Middle frontal gyrus (tissue), 1 donor: ENCODE measurements at regions not wholly inside any gene's neighbourhood (a gene's known extent, or its start where the extent isn't known, plus 50 kb on each side); places are given as distances from the start of the nearest gene placed in this dataset.

Source experiments
- DNase-seq: peaks from one replicate; pipeline ENCODE4 v3.0.0-alpha.2; 2015; ENCODE audit warnings: low spot score; ENCODE audit errors: extremely low spot score

DNA sequence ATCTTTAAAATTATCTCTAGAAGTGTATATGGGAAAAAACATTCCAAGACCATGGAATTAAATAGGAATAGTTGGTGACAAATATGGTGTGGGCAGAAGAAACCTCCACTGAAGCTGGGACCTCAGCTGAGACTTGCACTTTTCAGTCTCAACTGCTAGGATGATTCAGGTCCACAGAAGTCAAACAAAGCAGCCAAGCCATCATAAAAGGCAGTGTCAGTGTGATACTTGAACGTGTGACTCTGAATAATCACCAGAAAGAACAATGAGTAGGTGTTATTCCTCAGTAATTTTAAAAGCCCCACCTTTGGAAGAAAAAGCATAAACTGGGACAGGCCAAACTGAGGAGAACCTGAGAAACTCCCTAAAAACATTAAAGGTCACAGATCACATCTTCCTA lies 90.7 kb downstream of the ZNF281 start:
- no peak for DNase-seq

DNA sequence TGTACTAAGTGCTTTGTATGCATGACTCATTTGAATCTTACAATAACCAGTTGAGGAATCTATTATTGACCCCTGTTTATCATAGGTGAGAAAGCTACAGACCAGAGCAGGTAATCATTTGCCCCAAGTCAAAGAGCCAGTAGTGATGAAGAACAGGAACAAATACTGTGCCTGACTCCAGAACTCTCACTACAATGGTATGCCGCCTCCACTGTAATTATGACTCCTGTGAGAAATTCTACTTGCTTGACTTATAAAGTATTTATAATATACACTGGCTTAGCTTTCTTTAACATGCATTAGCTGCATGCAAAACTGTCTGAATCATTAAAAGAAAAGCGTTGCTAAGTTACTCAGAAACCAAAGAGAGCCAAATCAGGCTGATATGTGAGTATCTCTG lies 92.6 kb downstream of the ZNF281 start:
- no peak for DNase-seq

DNA sequence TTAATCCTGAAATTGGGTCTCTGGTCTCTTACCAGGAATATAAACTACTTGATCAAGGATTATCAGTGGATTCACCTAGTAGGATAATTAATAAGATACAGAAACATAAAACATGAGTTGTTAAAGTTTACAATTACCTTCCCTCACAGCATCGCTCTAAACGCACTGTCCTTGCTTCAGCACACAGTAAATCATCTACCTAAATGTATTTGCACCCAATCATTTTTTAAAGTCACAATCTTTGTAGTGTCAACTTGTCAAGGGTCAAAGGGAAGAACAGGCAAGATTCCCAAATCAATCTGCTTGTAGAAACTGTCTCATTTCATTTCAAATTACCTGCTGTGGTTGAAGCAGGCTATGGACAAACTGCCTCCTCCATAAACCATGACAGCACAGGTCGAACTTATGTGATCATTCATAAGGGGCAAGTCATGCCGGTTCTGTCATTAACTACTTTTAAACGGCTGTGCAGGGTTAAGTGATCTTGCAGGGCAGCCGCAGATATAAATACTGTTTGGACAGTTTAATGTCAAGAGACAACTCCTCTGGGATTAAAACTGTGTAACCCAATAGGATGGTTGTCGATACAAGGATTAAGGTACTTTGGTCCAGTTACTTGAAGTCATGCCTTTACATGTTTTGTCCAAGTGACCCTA lies 93.6 kb downstream of the ZNF281 start:
- no peak for DNase-seq

DNA sequence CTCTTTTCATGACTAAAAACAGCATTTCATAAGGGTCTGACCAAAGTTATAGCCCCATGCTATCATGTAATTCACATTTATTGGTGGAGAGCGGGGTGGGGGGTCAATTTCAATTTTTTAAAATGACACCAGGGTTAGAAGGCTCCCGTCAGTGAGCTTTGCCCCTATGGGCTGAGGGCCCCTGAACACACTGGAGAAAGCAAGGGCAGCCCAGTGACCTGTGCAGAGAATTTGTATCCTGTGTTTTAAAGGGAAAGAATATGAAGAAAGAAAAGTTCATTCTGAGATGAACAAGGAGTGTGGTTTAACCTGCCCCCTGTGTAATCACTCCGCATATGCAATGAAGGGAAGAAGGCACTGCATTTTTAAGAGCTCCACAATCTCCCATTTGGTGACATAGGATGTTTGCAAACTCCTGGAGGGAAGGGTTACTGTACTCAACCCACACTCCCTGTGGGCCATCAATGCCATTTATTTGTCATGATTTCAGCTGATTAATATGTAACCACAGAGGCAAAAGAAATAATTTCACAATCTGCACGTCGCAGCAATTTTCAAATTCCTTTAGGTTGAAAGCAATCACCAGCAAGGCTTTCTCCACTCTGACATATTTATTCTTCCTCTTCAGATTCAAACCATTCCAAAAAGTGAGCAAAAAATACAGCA lies 95.6 kb downstream of the ZNF281 start:
- DNase-seq: no peak

DNA sequence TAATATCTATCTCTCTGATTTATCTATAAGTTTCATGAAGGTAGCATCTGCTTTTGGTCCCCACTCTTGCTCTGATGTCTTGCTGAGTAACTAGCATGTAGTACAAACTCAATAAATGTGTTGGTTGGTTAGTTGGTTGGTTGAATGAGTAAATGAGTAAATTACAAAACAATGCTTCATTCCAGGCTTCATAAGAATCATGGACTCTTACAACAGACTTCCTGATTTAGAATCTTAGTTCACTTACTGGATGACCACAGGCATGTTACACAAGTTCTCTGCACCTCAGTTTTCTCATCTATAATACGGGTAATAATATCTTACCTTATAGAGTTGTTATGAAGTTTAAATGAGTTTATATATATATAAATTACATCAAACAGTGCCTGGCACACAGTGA lies 98.6 kb downstream of the ZNF281 start:
- DNase-seq: no peak

DNA sequence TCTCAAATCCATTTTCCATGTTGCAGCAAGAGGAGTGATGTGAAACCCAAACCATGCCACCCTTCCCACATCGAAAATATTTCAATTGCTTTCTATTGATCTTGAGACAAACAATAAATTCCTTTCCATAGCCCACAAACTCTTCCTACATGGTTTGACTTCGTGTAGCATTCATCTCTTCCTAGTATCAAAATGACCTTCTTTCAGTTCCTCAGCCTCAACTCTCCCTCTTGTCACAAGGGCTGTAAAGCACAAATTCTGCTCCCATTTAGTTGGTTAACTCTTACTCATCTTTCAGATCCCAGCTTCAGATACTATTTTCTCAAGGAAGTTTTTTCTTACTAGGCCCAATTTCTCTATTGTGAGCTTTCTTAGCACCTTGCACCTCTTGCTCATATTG lies 99.0 kb downstream of the ZNF281 start:
- DNase-seq: no peak

DNA sequence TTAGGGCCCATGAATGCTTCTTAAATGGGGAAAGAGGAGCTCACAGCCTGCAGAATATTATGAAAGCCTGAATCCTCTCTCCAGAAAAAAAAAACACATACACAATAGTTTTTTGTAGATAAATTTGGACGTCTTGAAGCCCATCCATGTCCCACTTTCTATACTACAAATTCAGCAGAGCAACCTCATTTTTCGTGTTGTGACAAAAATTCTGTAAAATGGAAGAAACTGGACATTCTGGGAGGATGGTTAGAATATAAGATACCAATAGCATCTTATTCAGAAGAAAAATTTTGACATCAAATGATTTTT lies 102.1 kb downstream of the ZNF281 start:
- no peak for DNase-seq

DNA sequence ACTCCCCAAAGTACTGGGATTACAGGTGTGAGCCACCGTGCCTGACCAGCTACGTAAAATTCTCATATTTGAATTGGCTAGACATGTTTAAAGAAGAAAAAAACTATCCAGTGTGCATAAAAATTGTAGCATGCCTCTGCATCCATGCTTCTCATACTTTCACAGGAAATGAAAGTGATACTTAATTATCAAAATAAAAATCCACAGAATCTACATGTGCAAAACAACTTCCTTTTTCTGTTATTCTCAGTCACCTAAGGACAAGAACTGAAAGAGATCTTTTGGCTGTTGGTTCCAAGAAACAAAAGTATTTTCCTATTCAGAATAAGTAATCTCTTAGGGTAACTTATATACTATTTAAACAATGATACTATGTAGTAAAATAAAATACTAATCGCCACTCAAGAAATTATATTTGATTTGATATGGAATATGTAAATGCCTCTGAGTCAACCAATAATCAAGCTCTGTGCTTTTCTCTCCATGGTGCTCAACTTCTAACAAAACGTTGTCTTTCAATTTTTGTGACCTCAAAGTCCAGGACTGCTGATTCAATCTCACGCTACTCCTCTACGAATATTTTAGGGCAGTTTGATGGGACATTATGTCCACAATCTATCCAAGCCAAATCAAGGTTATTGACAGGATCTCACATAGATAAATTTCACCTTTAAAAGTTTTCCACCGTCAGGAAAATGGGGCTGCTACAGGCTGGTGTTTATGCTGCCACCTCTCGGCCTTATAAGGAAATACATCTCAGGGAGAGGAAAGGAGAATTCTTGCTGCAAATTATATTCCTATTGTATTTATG lies 102.7 kb downstream of the ZNF281 start:
- no peak for DNase-seq

DNA sequence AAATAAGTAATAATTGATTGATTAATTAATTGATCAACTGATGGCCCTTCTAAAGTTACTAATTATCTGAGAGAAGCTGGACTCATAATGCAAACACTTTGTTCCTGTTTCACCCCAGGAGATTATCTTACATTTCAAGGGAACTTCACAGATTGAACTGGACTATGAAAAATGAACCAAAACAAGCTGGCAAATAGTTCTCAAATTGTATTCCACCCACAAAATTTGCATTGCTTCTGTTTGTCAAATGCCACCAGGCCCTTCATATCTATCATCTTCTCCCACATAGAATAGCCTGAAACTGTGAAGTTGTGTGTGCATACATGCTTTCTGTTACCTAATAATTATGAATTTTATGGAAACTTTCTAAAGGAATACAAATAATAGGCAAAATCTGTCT lies 104.0 kb downstream of the ZNF281 start:
- no peak for DNase-seq

DNA sequence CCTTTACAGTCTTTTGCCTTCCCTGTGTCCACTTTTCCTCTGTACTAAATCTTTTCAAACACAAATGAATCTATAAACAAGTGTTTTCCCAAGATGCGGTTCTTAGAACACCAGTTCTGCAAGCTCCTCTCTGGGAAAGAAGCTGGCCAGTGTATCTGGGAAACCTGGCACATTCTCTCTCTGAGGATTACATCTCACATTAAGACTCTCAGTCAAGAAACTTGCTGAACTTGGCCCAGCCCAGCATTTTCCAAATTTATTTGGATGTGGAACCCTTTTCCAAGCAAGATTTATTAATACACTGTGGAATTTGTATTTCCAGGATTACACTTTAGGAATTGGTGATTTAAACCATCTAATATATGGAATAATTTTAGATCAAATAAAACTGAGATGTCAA lies 105.7 kb downstream of the ZNF281 start:
- DNase-seq: no peak

DNA sequence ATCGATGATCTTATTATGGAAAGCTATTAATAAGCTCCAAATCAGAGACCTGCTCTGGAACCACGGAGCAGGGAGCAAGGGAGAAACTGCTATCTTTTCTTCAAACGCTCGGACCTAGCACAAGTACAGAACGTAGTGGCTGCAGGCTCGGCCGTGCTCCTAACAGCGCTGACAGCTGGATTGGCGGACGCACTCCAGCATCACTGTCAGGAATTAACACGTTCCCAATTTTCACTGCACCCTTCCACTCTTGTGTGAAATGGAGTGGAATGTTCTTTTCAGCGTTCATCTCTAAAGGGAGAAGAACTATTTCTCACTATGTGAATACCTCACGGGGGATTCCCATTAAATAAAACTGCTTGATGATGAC lies 106.9 kb downstream of the ZNF281 start:
- no peak for DNase-seq

DNA sequence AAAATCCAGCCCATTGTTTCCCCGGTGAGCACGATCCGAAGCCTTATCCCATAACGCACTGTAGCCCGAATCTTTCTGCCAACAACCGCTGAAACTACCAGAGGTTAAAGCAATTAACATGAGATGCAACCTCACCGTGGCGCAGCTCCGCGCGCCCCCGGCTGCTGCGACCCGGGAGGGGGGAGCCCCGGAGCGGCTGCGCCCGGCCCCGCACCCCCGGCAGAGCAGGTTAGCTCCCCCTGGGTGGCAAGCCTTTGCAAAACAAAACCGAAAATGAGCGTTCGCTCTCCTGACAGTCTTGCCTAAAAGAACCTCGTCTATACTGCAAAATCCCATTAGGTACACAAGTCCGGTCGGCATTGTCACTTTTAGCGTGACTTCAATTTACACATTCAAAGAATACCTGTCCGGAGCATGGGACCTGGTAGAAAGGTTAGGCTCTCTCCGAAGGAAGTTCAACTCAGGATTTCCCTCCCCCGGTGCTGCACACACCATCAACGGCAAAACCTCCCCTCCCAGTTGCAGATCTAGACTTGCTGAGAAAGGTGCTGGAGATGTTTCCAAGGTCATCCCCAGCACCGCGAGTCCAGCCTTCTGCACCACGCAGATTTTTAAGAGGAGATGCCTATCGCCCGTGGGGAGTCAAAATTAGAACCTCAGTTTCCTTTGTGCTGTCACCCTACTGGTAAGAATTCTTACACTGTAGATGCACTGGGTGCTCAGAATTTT lies 107.5 kb downstream of the ZNF281 start:
- DNase-seq: no peak

DNA sequence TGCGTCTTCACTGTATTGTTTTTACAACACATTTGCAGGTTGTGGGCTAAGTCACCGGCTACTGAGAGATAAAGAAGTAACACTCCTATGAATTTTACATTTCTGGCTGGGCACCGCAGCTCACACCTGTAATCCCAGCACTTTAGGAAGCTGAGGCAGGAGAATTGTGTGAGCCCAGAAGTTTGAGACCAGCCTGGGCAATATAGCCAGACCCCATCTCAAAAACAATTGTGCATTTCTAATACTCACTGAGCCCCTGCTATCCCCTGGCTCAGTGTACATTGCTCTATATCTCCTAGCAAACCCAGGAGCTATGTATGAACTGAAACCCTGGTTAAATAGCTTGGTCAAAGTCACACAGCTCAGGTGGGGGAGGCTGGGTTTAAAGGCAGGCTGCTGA lies 108.7 kb downstream of the ZNF281 start:
- no peak for DNase-seq

DNA sequence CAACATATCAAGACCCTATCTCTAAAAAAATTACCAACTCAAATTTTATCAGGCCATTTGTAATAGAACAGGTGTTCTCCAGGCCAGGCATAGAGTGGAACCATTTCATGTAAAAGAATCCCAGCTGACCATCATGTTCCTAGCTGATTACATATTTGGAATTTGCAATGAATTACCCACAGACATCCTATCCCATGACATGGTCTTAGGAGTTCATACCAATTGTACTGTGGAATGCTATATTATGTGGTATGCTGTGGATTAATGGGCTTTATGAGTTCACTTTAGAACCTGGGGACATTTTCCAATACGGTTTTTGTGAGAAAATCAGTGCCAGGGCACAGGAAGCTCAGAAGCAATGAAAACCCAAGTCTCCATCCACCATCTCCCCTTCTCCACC lies 110.3 kb downstream of the ZNF281 start:
- DNase-seq: no peak

DNA sequence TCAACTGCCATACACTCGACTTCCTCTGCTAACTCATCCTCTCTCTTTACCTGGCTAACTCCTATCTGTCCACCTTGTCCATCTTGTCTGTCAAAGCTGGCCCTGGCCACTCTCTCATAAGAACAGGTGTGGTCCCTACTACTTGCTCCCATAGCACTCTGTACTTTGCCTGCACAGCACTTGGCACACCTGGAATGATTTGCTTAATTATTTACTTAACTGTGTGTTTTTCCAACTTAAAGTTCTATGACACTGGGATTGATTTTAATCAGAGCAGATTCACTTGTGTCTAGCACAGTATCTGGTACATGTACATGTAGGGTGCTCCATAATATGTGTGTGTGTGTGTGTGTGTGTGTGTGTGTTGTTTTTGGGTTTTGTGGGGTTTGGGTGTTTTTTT lies 111.6 kb downstream of the ZNF281 start:
- no peak for DNase-seq

DNA sequence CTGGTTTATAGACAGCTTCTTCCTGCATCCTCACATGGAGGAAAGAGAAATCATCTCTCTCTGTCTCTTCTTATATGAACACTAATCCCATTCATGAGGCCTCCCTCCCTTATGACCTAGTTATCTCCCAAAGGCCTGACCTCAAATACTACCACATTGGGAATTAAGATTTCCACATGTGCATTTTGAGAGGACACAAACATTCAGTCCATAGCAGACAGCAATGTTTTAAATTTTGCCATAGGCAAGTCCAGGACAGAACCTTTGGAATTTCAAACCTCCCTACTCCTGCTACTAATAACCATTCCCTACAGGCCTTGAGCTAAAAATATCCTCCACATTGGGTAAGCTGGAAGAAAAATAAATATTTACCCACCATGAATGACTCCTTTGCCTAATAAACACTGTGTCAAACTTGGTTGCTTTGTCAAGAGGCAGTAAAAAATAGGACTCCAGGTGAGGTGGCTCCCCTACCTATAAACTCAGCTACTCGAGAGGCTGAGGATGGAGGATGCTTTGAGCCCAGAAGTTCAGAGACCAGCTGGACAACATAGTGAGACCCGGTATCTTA lies 113.7 kb downstream of the ZNF281 start:
- no peak for DNase-seq

DNA sequence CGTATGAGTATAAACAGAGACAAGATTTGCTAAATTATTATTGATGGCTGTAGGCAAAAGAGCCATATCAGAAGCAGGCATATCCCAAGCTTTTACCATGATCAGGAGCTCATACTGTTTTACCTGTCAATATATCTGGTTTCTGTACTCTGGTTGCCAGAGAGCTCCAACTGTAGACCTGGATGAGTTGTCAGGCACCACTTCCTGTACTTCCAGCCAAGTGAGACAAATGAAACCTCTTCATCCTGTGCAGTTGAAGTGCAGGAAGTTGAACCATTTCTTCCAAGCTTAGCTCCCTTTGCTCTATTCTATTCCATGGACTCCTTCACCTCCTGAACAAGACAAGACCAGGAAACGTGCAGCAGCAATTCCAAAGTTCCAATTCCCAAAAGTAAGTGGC lies 115.6 kb downstream of the ZNF281 start:
- DNase-seq: no peak

DNA sequence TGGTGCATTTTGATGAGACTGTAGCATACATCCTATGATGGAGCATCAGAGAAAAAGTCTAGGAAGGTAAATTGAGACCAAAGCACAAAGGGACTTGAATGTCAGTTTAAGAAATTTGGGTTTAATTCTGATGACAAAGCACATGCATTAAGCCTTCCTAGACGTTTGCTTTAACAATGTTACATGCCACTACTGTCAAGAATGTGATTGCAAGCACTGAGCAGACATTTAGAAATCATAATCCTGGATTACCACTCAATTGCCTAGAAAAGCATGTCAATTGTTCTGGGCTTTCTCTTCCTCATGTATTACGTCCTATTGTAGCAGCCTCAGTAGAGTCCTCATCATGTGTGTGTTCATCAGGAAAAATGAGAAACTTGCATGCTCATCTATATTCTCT lies 117.1 kb downstream of the ZNF281 start:
- DNase-seq: no peak

DNA sequence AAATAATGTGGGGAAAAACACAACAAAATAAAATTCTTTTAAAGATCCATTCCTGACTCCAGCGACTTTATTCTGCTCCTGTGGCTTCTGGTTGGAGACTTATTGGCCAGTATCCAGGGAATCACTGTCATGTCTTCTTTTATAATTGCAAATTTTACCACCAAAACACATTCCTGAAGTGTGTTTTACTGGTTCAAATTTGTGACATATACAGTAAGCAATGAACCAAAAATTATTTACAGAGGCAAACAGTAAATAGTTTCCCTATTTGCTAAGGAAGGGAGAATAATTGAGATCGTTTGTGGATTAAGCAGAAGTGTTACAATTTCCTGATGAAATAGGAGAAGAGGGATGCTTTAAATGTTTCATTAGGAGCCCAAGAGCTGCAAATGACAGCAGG lies 118.7 kb downstream of the ZNF281 start:
- DNase-seq: no peak

DNA sequence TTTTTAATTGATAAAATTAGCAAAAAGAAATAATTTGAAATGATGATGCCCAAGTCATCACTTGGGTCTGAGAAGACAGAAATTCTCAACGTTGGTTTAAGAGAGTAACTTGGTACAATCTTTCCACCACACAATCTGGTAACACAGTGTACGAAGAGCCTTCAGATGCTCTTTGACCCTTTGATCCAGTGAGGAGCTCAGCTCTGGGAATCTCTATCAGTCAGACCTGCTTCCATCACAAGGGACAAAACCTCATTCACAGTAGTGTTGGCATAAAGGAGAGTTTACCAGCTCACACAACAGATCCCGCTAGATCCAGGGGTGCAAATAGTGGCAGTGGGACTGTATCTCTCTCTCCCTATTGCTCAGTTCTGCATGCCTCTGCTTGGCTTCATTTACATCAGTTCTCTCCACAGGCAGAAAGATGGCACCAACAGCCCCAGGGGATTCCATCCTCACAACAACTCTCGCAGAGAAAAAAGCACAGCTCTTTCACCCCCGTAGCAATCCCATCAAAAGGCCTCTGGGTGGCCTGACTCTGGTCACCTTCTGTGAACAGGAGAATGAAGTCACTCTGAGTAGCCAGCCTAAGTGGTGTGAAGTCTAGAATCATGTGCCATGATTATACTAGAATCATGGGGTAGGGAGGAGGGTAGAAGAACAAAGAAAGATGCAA lies 119.7 kb downstream of the ZNF281 start:
- no peak for DNase-seq

DNA sequence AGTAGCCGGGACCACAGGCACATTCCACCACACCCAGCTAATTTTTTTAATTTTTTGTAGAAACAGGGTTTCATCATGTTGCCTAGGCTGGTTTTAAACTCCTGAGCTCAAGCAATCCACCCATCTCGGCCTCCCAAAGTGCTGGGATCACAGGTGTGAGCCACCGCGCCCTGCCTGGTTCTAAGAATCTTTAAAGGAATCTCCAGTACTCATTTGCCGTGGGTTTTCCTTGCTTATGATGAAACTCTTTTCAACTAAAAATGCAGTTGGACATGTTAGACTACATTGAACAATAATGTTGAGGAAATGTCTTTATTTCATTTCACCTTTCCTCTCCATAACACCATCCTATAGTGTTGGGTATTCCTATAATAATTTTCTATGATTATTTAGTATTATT lies 121.6 kb downstream of the ZNF281 start:
- no peak for DNase-seq
